Neural cell (in vitro differentiated cells): ENCODE measurements at regions not wholly inside any gene's neighbourhood (a gene's known extent, or its start where the extent isn't known, plus 50 kb on each side); places are given as distances from the start of the nearest gene placed in this dataset.

Source experiments
- POLR2AphosphoS5 ChIP-seq: IDR thresholded peaks from 2 replicates; pipeline ENCODE4 v1.6.1; 2012
- TF ChIP-seq, protein P1 (sequence below): fragments of 450-650 bp; IDR thresholded peaks from 2 replicates; pipeline ENCODE4 v1.5.1; 2014; ENCODE audit warnings: antibody characterized with exemption, mild to moderate bottlenecking, moderate library complexity; ENCODE audit not compliant: poor library complexity, severe bottlenecking
- TF ChIP-seq, protein P2 (sequence below): IDR thresholded peaks from 2 replicates; pipeline ENCODE4 v1.6.1; 2012; ENCODE audit warnings: borderline replicate concordance

DNA sequence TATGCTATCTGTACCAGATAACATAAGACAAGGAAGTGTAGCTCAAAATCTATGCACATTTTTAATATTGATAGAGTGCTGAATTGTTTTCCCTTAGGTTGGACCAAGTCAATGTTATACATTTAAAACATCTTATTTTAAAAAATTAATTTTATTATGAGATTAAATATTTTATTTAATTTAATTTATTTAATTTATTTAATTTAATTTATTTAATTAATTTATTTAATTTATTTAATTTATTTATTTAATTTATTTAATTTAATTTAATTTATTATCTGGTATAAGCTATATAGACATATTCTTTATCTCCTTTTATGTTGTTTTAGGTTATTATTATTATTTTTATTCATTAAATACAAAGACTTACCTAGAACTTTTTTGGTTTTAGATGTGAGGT lies 551.7 kb upstream of the LRRTM1 start:
- TF ChIP-seq, protein P1, sequence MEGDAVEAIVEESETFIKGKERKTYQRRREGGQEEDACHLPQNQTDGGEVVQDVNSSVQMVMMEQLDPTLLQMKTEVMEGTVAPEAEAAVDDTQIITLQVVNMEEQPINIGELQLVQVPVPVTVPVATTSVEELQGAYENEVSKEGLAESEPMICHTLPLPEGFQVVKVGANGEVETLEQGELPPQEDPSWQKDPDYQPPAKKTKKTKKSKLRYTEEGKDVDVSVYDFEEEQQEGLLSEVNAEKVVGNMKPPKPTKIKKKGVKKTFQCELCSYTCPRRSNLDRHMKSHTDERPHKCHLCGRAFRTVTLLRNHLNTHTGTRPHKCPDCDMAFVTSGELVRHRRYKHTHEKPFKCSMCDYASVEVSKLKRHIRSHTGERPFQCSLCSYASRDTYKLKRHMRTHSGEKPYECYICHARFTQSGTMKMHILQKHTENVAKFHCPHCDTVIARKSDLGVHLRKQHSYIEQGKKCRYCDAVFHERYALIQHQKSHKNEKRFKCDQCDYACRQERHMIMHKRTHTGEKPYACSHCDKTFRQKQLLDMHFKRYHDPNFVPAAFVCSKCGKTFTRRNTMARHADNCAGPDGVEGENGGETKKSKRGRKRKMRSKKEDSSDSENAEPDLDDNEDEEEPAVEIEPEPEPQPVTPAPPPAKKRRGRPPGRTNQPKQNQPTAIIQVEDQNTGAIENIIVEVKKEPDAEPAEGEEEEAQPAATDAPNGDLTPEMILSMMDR: no peak
- no peak for TF ChIP-seq POLR2AphosphoS5
- TF ChIP-seq, protein P2, sequence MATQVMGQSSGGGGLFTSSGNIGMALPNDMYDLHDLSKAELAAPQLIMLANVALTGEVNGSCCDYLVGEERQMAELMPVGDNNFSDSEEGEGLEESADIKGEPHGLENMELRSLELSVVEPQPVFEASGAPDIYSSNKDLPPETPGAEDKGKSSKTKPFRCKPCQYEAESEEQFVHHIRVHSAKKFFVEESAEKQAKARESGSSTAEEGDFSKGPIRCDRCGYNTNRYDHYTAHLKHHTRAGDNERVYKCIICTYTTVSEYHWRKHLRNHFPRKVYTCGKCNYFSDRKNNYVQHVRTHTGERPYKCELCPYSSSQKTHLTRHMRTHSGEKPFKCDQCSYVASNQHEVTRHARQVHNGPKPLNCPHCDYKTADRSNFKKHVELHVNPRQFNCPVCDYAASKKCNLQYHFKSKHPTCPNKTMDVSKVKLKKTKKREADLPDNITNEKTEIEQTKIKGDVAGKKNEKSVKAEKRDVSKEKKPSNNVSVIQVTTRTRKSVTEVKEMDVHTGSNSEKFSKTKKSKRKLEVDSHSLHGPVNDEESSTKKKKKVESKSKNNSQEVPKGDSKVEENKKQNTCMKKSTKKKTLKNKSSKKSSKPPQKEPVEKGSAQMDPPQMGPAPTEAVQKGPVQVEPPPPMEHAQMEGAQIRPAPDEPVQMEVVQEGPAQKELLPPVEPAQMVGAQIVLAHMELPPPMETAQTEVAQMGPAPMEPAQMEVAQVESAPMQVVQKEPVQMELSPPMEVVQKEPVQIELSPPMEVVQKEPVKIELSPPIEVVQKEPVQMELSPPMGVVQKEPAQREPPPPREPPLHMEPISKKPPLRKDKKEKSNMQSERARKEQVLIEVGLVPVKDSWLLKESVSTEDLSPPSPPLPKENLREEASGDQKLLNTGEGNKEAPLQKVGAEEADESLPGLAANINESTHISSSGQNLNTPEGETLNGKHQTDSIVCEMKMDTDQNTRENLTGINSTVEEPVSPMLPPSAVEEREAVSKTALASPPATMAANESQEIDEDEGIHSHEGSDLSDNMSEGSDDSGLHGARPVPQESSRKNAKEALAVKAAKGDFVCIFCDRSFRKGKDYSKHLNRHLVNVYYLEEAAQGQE: no peak
